NCI-H2081 (cell line): ENCODE measurements at regions not wholly inside any gene's neighbourhood (a gene's known extent, or its start where the extent isn't known, plus 50 kb on each side); places are given as distances from the start of the nearest gene placed in this dataset.
"Not testable (repeated sequence)": the region's sequence is repeated elsewhere in the genome, so short reads cannot be mapped to it uniquely, and the experiment has no call there.

Source experiments
- DNase-seq, 2 experiments: peaks; one replicate each; lab custom pipeline; 2025; lab: John Stamatoyannopoulos, UW

DNA sequence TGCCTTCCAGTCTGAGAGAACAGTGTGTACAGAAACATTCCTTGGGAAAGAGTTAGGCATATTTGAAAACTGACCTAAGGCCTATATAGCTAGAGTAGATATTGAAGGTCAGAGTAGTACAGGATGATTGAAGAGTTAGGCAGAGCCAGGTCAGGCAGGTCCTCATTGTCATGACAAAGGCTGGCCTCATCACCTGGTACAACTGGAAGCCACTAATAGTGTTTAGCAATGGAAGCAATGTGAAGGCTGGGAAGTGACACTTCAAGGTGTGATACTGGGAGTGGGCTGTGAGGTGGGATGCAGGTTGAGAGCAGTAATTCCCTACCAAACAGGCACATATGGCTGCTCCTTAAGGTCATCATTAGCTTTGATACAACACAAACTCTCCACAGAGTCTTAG is 123.6 kb upstream of the CCNH start:
- no peak for DNase-seq

DNA sequence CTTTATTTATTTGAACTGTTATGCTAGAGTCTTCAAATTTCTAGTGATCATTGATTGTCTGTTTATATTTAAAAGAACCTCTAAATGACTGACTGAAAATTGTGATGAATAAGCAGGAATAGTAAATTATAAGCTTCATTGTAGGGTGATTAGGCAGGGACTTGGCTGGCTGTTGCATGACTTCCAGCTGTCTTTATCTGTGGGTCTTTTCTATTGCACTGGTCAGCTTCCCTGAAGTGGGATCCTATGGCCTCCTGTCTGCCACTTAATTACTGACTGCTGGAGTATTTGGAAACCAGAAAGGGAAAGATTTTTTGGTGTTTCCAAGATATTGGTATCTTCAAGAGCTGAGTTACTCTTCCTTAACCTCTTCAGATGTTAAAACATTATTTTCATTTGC is 123.0 kb upstream of the CCNH start:
- no peak for DNase-seq

- no peak for DNase-seq
Measured at GRCh38 chr5:87529486-87530076, 116.9 kb upstream of the CCNH start.

DNA sequence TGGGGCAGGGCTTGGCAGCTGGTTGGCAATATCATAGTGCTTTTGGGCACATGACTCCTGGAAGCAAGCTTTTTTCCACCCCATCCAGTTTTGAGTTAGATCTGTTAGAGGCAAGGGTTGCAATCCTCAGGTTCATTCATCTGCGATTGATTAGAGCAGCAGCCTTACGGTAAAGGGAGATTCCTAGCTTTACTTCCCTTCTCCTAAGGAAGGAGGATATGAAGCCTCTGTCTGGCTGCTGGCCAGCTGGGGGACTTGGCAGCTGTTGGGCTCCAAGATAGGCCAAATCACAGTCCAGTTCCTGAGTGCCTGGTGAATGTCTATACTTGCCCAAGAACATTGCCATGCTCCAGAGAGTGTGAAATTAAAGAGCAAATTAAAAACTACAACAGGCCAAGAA is 113.4 kb upstream of the CCNH start:
- DNase-seq = no peak

DNA sequence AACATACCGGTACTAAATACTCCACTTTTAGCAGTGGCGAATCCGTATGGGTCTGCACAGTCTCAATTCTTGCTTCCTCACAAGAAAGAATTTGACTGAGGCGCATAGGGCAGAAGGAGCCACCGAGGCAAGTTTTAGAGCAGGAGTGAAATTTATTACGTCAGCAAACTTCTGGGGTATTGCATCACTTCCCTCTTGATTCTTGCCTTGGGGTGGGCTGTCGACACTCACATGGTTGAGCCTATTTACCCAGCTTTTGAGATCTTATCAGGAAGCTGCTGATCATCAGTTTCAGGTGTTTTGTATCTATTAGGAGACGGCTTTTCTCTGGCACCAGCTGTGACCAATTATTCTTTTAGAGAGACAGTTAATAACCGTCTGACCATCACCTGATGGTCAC is 111.5 kb upstream of the CCNH start:
- DNase-seq = no peak

DNA sequence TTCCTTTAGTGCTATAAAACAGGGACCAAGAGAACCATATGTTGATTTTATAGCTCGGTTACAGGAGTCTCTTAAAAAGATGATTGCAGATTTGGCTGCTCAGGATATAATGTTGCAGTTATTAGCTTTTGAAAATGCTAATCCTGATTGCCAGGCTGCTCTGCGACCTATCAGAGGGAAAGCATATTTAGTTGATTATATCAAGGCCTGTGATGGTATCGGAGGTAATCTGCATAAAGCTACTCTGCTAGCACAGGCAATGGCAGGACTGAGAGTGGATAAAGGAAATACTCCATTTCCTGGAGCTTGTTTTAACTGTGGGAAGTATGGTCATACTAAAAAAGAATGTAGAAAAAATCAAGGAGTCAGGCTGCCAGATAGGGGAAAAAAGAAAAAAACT is 99.0 kb upstream of the CCNH start:
- not testable (repeated sequence) for DNase-seq

DNA sequence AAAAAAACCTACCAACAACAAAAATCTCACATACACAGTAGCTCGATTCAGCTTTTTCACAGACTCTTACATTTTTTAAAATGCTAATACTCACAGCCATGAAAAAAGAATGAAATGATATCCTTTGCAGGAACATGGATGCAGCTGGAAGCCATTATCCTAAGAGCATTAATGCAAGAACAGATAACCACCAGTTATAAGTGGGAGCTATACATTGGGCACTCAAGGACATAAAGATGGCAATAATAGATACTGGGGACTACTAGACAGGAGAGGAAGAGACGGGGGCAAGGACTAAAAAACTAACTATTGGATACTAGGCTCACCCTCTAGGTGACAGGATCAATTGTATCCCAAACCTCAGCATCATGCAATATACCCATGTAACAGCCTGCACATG is 90.3 kb upstream of the CCNH start:
- no peak for DNase-seq

DNA sequence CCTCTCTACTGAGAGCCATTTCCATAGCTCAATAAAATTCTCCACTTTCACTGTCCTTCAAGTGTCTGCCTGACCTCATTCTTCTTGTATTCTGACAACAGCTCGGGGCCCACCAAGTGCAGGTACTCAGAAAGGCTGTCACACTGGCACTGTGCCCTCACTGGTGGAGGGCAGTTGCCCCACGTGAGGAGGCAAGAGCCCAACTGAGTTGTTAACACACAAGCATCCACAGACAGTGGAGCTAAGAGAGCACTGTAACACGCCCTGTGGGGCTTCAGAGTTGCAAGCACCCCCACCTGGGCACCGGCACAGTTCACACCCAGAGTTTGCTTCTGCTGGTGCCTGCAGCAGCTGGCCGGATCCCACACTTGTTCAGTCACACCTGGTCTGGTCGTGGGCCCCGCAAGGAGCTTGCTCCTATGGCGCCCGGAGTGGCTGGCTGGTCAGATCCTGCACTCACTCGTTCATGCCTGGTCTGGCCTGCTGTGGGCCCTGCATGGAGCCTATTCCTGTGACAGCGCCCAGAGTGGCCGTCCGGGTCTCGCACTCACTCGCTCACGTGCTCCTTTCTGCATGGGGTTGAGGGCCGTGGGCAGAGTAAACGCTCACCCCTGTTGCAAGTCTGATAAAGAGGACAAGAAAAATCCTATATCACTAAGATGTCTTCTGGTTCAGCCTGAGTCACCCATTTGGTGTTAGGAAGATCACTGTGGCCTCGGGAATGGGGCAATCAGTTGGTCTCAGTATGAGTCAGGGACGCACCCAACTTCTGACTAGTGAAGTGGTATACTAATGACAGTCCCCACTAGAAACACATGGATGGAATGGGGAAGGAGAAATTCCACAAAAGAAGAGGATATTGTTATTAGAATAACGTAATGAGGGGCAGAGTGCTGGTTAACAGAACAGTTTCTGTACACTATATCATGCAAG is 87.0 kb upstream of the CCNH start:
- no peak for DNase-seq
